HG02938 (cell line): ENCODE measurements at regions not wholly inside any gene's neighbourhood (a gene's known extent, or its start where the extent isn't known, plus 50 kb on each side); places are given as distances from the start of the nearest gene placed in this dataset.

Experiments used
- ATAC-seq: cut with Tn5 transposase; IDR thresholded peaks from one replicate; pipeline ENCODE4 v1.9.1; 2021; ENCODE audit warnings: mild to moderate bottlenecking, moderate library complexity; ENCODE audit not compliant: unreplicated experiment

- ATAC-seq: no peak
Observed at GRCh38 chr6:53216301-53216700, 67.7 kb upstream of the GCM1 start.

DNA sequence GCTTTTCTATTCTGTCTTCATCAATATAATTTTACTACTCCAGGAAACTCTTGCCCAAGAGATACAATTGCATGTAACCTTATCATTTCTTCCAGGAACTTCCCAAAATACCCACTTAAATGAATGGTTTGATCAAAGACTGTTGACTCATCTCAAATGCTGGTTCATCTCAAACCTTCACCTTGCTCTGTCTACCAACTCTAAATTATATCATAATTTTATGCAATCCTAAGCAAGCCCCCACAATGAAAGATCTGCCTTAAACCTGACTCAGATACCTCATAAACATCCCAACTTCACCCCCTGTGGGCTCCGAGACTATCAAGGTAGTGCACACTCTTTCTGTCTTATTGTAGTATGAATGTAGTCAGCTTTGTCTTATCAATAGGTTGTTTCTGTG, 65.5 kb upstream of the GCM1 start:
- ATAC-seq: no peak

- ATAC-seq: no peak
Observed at GRCh38 chr6:53210811-53211210, 62.2 kb upstream of the GCM1 start.

DNA sequence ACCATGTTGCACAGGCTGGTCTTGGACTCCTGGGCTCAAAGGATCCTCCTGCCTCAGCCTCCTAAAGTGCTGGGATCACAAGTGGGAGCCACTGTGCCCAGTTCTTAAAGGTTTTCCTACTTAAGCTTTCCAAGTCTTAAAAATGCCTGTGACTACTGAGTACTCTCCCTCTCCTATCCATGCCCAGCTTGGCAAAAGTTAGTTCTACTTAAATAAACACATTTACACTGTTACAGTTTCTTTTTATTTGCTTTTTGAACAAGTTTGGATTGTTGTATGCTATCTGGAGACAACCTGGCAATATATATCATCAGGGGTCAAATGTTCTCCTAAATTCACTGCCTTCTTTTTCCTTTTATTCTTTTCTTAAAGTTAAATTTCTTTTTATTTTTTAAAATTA, 61.0 kb upstream of the GCM1 start:
- ATAC-seq: no peak

- ATAC-seq: no peak
Observed at GRCh38 chr6:53205778-53206177, 57.1 kb upstream of the GCM1 start.

DNA sequence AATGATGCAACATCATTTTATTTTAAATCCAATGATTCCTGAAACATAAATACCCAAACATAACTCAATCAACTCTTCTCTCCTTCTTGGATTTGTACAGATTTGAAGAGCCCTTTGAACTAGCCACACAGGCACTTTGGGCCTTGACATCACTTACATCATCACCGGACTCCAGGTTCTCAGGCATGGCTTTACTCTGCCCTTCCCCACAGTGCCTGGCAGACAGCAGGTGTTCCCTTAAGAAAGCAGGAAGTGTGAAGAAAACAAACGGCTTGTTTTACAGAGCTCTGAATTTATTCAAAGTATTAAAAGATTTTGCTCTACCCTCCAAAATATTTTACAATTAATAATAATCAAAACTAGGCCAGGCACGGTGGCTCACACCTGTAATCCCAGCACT, 54.8 kb upstream of the GCM1 start:
- ATAC-seq: no peak

DNA sequence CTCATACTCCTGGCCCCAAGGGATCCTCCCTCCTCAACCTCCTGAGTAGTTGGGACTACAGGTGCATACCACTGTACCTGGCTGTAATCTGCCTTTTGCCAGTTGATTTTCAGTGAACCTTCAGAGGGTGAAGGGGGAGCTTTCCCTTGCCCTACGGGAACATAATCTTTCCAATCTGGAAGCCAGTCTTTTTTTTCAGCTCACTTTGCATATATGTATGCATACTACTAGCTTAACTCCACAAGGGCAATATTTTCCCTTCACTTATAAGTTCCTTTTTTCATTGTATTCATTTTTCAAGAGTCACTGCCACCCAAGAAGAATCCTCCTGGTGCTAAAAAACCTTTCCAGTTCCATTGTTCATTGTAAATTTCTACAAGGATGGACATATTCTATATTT, 53.4 kb upstream of the GCM1 start:
- ATAC-seq: no peak

GRCh38 chr6:53201270-53201669, 52.6 kb upstream of the GCM1 start:
- no peak for ATAC-seq

GRCh38 chr6:53199765-53200164, 51.1 kb upstream of the GCM1 start:
- no peak for ATAC-seq

DNA sequence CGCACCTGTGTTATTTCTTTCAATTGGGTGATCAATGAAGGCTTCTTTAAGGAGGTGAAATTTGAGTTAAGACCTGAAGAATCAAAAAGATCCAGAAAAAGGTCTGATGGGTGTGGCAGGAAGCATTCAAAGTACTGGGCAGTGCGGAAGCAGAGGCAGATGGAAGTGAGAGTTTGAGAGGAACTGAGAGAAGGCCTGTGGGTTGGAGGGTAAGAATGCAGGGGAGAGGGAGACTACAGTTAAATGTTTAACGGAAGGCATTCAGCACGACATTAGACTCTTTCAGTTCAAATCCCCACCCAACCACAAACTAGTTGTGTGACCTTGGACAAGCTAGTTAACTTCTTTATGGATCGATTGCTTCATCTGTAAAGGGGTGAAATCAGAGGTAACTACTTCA, 50.5 kb upstream of the GCM1 start:
- peak; percentile 98 for ATAC-seq
